ENCODE measurements at regions not wholly inside any gene's neighbourhood (a gene's known extent, or its start where the extent isn't known, plus 50 kb on each side); places are given as distances from the start of the nearest gene placed in this dataset.

- no TSS peak for BruUV-seq (replicated peaks)
Measured at GRCh38 chr12:58249610-58250009, 308.2 kb downstream of the ATP23 start.

GRCh38 chr12:58250077-58250476 is 308.7 kb downstream of the ATP23 start:
- Histone ChIP-seq H3K4me3 (ENCODE audit: low read depth, low read length) (no peak overlapping the region), H3K4me1 (no peaks in the 10 kb centered on the region), H3K9me3 (no peaks in the 10 kb centered on the region), H3K36me3 (ENCODE audit: control insufficient read depth, insufficient read depth, low read length) (no peaks in the 10 kb centered on the region), H3K27me3 (replicated peaks; ENCODE audit: control insufficient read depth, insufficient read depth, low read length) (peaks cover 2% of the 10 kb centered on the region; the same call in 1 of the 2 replicates)
- BruUV-seq (replicated peaks), result no TSS peak
- Mint-ChIP-seq H3K36me3 (ENCODE audit: insufficient read depth, unreplicated experiment) (no peaks in the 10 kb centered on the region), H3K4me3 (ENCODE audit: unreplicated experiment) (no peak overlapping the region), H3K9me3 (ENCODE audit: unreplicated experiment) (peaks cover 9% of the 10 kb centered on the region), H3K4me1 (ENCODE audit: low read depth, unreplicated experiment) (no peaks in the 10 kb centered on the region), H3K27me3 (ENCODE audit: insufficient read depth, unreplicated experiment) (no peaks in the 10 kb centered on the region), H3K27ac (ENCODE audit: unreplicated experiment) (no peak overlapping the region)
- ChIA-PET POLR2A (no interaction called here), CTCF (no interaction called here)
- intact Hi-C loops (cut with micrococcal nuclease; ENCODE audit: unreplicated experiment), result no loop called here
- DNase-seq, result no peak
- TF ChIP-seq CTCF (IDR thresholded peaks at IDR 0.05; ENCODE audit: insufficient read depth in 1 of 2, low read depth in 1 of 2, low read length in 1 of 2, severe bottlenecking in 1 of 2, unreplicated experiment in 1 of 2), result no peak

More at GRCh38 chr12:58249610-58250009, 308.2 kb downstream of the ATP23 start:
- ChIA-PET CTCF (no interaction called here), POLR2A (no interaction called here)
- no peaks in the 10 kb centered on the region for H3K27me3 Mint-ChIP-seq (ENCODE audit: insufficient read depth, unreplicated experiment)
- H3K36me3 Mint-ChIP-seq (ENCODE audit: insufficient read depth, unreplicated experiment), result no peaks in the 10 kb centered on the region
- H3K27ac Mint-ChIP-seq (ENCODE audit: unreplicated experiment), result no peak overlapping the region
- H3K4me1 ChIP-seq, result no peaks in the 10 kb centered on the region
- H3K27me3 ChIP-seq (replicated peaks; ENCODE audit: control insufficient read depth, insufficient read depth, low read length), result peaks cover 2% of the 10 kb centered on the region; the same call in 1 of the 2 replicates
- no peaks in the 10 kb centered on the region for H3K36me3 ChIP-seq (ENCODE audit: control insufficient read depth, insufficient read depth, low read length)
- no peaks in the 10 kb centered on the region for H3K9me3 ChIP-seq
- H3K4me3 ChIP-seq (ENCODE audit: low read depth, low read length), result no peak overlapping the region
- intact Hi-C loops (cut with micrococcal nuclease; ENCODE audit: unreplicated experiment), result no loop called here
- no peak for DNase-seq
- no peaks in the 10 kb centered on the region for H3K4me1 Mint-ChIP-seq (ENCODE audit: low read depth, unreplicated experiment)
- no peak overlapping the region for H3K4me3 Mint-ChIP-seq (ENCODE audit: unreplicated experiment)
- TF ChIP-seq CTCF (IDR thresholded peaks at IDR 0.05; ENCODE audit: insufficient read depth in 1 of 2, low read depth in 1 of 2, low read length in 1 of 2, severe bottlenecking in 1 of 2, unreplicated experiment in 1 of 2), result no peak
- H3K9me3 Mint-ChIP-seq (ENCODE audit: unreplicated experiment), result peaks cover 9% of the 10 kb centered on the region

- intact Hi-C loops (cut with micrococcal nuclease; ENCODE audit: unreplicated experiment), result no loop called here
- Histone ChIP-seq H3K27me3 (replicated peaks; ENCODE audit: control insufficient read depth, insufficient read depth, low read length) (peaks cover 2% of the 10 kb centered on the region; the same call in 1 of the 2 replicates), H3K36me3 (ENCODE audit: control insufficient read depth, insufficient read depth, low read length) (no peaks in the 10 kb centered on the region), H3K4me1 (no peaks in the 10 kb centered on the region), H3K9me3 (no peaks in the 10 kb centered on the region), H3K4me3 (ENCODE audit: low read depth, low read length) (no peak overlapping the region)
- TF ChIP-seq CTCF (IDR thresholded peaks at IDR 0.05; ENCODE audit: insufficient read depth in 1 of 2, low read depth in 1 of 2, low read length in 1 of 2, severe bottlenecking in 1 of 2, unreplicated experiment in 1 of 2), result no peak
- Mint-ChIP-seq H3K27ac (ENCODE audit: unreplicated experiment) (no peak overlapping the region), H3K9me3 (ENCODE audit: unreplicated experiment) (peaks cover 9% of the 10 kb centered on the region), H3K4me1 (ENCODE audit: low read depth, unreplicated experiment) (no peaks in the 10 kb centered on the region), H3K36me3 (ENCODE audit: insufficient read depth, unreplicated experiment) (no peaks in the 10 kb centered on the region), H3K4me3 (ENCODE audit: unreplicated experiment) (no peak overlapping the region), H3K27me3 (ENCODE audit: insufficient read depth, unreplicated experiment) (no peaks in the 10 kb centered on the region)
- POLR2A ChIA-PET, result no interaction called here
- no TSS peak for BruUV-seq (replicated peaks)
- CTCF ChIA-PET, result no interaction called here
- DNase-seq, result no peak
Measured at GRCh38 chr12:58252914-58253313, 311.5 kb downstream of the ATP23 start.
